IPS DF 4.7 (cell line): ENCODE measurements at regions not wholly inside any gene's neighbourhood (a gene's known extent, or its start where the extent isn't known, plus 50 kb on each side); places are given as distances from the start of the nearest gene placed in this dataset.

Experiments used
- DNase-seq: peaks from one replicate; pipeline ENCODE4 v3.0.0-alpha.2; 2013; ENCODE audit warnings: low spot score; ENCODE audit errors: extremely low read depth

GRCh38 chr12:114957225-114957624 lies 273.2 kb upstream of the TBX3 start:
- no peak for DNase-seq

GRCh38 chr12:114955414-114956014 lies 271.5 kb upstream of the TBX3 start:
- DNase-seq: no peak

GRCh38 chr12:114954511-114955055 lies 270.6 kb upstream of the TBX3 start:
- DNase-seq: no peak

GRCh38 chr12:114952573-114953271 lies 268.7 kb upstream of the TBX3 start:
- no peak for DNase-seq

- DNase-seq: no peak
These were observed 265.3 kb upstream of the TBX3 start for GRCh38 chr12:114949058-114949820.

GRCh38 chr12:114945351-114945750 lies 261.4 kb upstream of the TBX3 start:
- DNase-seq: no peak

GRCh38 chr12:114944736-114945135 lies 260.8 kb upstream of the TBX3 start:
- DNase-seq: no peak

- DNase-seq: no peak
These were observed 259.6 kb upstream of the TBX3 start for GRCh38 chr12:114943601-114944000.

- no peak for DNase-seq
These were observed 254.7 kb upstream of the TBX3 start for GRCh38 chr12:114938487-114939210.

- DNase-seq: no peak
These were observed 252.4 kb upstream of the TBX3 start for GRCh38 chr12:114936148-114937079.

- no peak for DNase-seq
These were observed 251.7 kb upstream of the TBX3 start for GRCh38 chr12:114935658-114936057.

GRCh38 chr12:114933428-114934160 lies 249.6 kb upstream of the TBX3 start:
- no peak for DNase-seq

- no peak for DNase-seq
These were observed 248.8 kb upstream of the TBX3 start for GRCh38 chr12:114932806-114933205.

GRCh38 chr12:114931025-114931424 lies 247.1 kb upstream of the TBX3 start:
- no peak for DNase-seq

GRCh38 chr12:114926341-114926740 lies 242.4 kb upstream of the TBX3 start:
- DNase-seq: no peak

GRCh38 chr12:114924946-114925475 lies 241.0 kb upstream of the TBX3 start:
- no peak for DNase-seq

- no peak for DNase-seq
These were observed 237.8 kb upstream of the TBX3 start for GRCh38 chr12:114921781-114922180.

- DNase-seq: no peak
These were observed 237.0 kb upstream of the TBX3 start for GRCh38 chr12:114920771-114921554.

- DNase-seq: no peak
These were observed 235.5 kb upstream of the TBX3 start for GRCh38 chr12:114919479-114919878.
